Psoas muscle (tissue), 7 donors: ENCODE measurements at regions not wholly inside any gene's neighbourhood (a gene's known extent, or its start where the extent isn't known, plus 50 kb on each side); places are given as distances from the start of the nearest gene placed in this dataset.

Experiments used
- ATAC-seq, 4 donors: fragments of 200-7000 bp; cut with Tn5 transposase; one replicate each; pipeline ENCODE4 v1.9.1; 2020; ENCODE audit warnings: moderate library complexity in 3 of 4, mild to moderate bottlenecking in 2 of 4
- DNase-seq, 2 donors: peaks; one replicate each; pipeline ENCODE4 v3.0.0-alpha.2; 2020
- H3K27ac ChIP-seq: fragments of 200-600 bp; one replicate; pipeline ENCODE4 v1.8.0; 2022
- H3K27me3 ChIP-seq, 3 donors: fragments of 200-600 bp in 1 of 3; one replicate each; pipeline versions ENCODE4 v1.6.1 to v1.8.0; 2013 to 2022; ENCODE audit warnings: low read length in 2 of 3, mild to moderate bottlenecking in 2 of 3, moderate library complexity in 1 of 3; ENCODE audit not compliant: insufficient read depth in 3 of 3
- H3K36me3 ChIP-seq, 2 donors: fragments of 200-600 bp in 1 of 2; one replicate each; pipeline versions ENCODE4 v1.6.1 to v1.8.0; 2013 to 2022; ENCODE audit warnings: low read depth in 1 of 2, mild to moderate bottlenecking in 1 of 2, moderate library complexity in 1 of 2; ENCODE audit not compliant: insufficient read depth in 1 of 2
- H3K4me1 ChIP-seq: fragments of 200-600 bp; one replicate; pipeline ENCODE4 v1.8.0; 2022
- H3K4me3 ChIP-seq: fragments of 200-600 bp; one replicate; pipeline ENCODE4 v1.8.0; 2022; ENCODE audit warnings: mild to moderate bottlenecking
- H3K9me3 ChIP-seq: fragments of 200-600 bp; one replicate; pipeline ENCODE4 v1.8.0; 2022
- WGBS, 3 donors: extraction: QIAGEN DNeasy Blood & Tissue Kit; methylation state at CpG; one replicate each; pipeline versions ENCODE4 v1.1.6 to v1.1.7; 2013; 5-methylcytosine and 5-hydroxymethylcytosine counted together
- intact Hi-C, 2 donors: fragments of 100-400 bp; cut with DNase I; formaldehyde crosslinking; loops; one replicate each; pipeline versions ENCODE4 v1.11.0 to v1.14.2; 2022
- TF ChIP-seq, protein P1 (sequence below): fragments of 200-600 bp; IDR thresholded peaks from one replicate; pipeline ENCODE4 v1.8.0; 2022; ENCODE audit warnings: antibody characterized with exemption
- donor health status: healthy with polysubstance abuse.
- donor health status: DM: no; HTN: no; CAD: no; lungs with moderate emphysema.
- donor health status: Bipolar disorder and iron deficiency.
- donor health status: healthy.
- donor health status: DM: yes; HTN: yes; CAD: no.
- donor health status: DM: no; HTN: no; CAD: no.
- donor health status: DM: yes; HTN: yes; CAD: no.

- WGBS, 3 donors = 96 to 99% (median 98%) methylated on average over 2 of the region's 2 CpGs
- H3K27me3 ChIP-seq = no peaks in the 10 kb centered on the region
Observed at GRCh38 chr18:39732918-39733317, 2167.3 kb upstream of the CELF4 start.

DNA sequence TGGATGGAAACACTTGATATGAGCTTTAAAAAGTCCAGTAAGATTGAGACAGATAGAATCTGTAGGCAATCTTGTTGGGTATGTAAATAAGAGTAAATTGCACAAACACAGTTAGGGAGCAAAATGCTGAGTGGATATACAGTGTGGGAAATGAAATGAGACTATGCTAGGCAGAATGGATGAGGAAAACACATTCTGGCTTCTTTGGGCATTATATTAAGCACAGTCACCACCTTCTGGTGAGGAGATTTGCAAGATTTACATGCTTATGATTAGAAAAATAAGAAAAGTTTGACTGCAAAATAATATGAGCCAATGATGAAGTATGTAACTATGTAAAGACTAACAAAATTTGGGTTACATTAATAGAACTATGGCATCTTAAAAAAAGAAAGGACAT, 2165.0 kb upstream of the CELF4 start:
- Histone ChIP-seq H3K9me3 (no peaks in the 10 kb centered on the region), H3K27me3 (no peaks in the 10 kb centered on the region), H3K4me3 (no peak overlapping the region), H3K27ac (no peak overlapping the region), H3K36me3 (no peaks in the 10 kb centered on the region), H3K4me1 (no peaks in the 10 kb centered on the region)
- TF ChIP-seq, protein P1, sequence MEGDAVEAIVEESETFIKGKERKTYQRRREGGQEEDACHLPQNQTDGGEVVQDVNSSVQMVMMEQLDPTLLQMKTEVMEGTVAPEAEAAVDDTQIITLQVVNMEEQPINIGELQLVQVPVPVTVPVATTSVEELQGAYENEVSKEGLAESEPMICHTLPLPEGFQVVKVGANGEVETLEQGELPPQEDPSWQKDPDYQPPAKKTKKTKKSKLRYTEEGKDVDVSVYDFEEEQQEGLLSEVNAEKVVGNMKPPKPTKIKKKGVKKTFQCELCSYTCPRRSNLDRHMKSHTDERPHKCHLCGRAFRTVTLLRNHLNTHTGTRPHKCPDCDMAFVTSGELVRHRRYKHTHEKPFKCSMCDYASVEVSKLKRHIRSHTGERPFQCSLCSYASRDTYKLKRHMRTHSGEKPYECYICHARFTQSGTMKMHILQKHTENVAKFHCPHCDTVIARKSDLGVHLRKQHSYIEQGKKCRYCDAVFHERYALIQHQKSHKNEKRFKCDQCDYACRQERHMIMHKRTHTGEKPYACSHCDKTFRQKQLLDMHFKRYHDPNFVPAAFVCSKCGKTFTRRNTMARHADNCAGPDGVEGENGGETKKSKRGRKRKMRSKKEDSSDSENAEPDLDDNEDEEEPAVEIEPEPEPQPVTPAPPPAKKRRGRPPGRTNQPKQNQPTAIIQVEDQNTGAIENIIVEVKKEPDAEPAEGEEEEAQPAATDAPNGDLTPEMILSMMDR = no peak
- intact Hi-C loops = no loop called here
- ATAC-seq (no peak), DNase-seq (no peak)

More at GRCh38 chr18:39732918-39733317, 2167.3 kb upstream of the CELF4 start:
- intact Hi-C loops = no loop called here
- H3K36me3 ChIP-seq = no peaks in the 10 kb centered on the region
- no peaks in the 10 kb centered on the region for H3K9me3 ChIP-seq
- TF ChIP-seq, protein P1 = no peak
- no peak overlapping the region for H3K4me3 ChIP-seq
- ATAC-seq = no peak
- no peaks in the 10 kb centered on the region for H3K4me1 ChIP-seq
- no peak for DNase-seq
- H3K27ac ChIP-seq = no peak overlapping the region

DNA sequence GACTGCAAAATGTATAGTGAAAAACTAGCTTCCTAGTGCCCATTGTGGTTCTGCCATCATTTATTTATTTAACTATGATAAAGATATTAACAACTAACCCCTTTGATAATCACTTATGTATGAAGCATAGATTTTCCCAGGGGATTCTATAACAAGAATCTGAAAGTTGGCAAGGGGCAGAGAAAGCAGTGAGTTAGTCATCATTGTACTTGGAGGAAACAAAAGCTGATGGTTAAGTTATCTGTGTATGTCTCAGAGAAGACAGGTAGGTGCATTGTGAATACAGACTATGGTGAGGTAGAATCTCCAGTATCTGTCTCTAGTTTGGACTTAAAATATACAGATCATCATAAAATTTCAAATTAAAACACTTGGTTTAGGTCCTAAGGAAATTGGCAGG, 2159.1 kb upstream of the CELF4 start:
- Histone ChIP-seq H3K27me3 (no peaks in the 10 kb centered on the region), H3K4me3 (no peak overlapping the region), H3K4me1 (no peaks in the 10 kb centered on the region), H3K9me3 (no peaks in the 10 kb centered on the region), H3K36me3 (no peaks in the 10 kb centered on the region), H3K27ac (no peak overlapping the region)
- TF ChIP-seq, protein P1 = no peak
- intact Hi-C loops = no loop called here
- no peak for DNase-seq
- ATAC-seq = no peak

- H3K9me3 ChIP-seq = no peaks in the 10 kb centered on the region
- H3K4me3 ChIP-seq = no peak overlapping the region
- 43 to 60% (median 46%) methylated on average over 1 of the region's 1 CpG for WGBS, 3 donors
- TF ChIP-seq, protein P1 = no peak
- no peak overlapping the region for H3K27ac ChIP-seq
- ATAC-seq (no peak), DNase-seq (no peak)
- no peaks in the 10 kb centered on the region for H3K27me3 ChIP-seq
- H3K36me3 ChIP-seq = no peaks in the 10 kb centered on the region
- no peaks in the 10 kb centered on the region for H3K4me1 ChIP-seq
- intact Hi-C loops = no loop called here
Observed at GRCh38 chr18:39721712-39722111, 2156.1 kb upstream of the CELF4 start.

GRCh38 chr18:39713961-39714360, 2148.4 kb upstream of the CELF4 start:
- Histone ChIP-seq H3K4me1 (no peaks in the 10 kb centered on the region), H3K27ac (no peak overlapping the region), H3K4me3 (no peak overlapping the region), H3K36me3 (no peaks in the 10 kb centered on the region), H3K27me3 (no peaks in the 10 kb centered on the region), H3K9me3 (no peaks in the 10 kb centered on the region)
- ATAC-seq = no peak
- 46 to 67% (median 61%) methylated on average over 3 of the region's 3 CpGs for WGBS, 3 donors
- TF ChIP-seq, protein P1 = no peak
- intact Hi-C loops = no loop called here
- no peak for DNase-seq
